GM18519 (cell line): ENCODE measurements at regions not wholly inside any gene's neighbourhood (a gene's known extent, or its start where the extent isn't known, plus 50 kb on each side); places are given as distances from the start of the nearest gene placed in this dataset.
A peak's percentile ranks its signal among the peaks of the same experiment; 100 is the strongest.
"Not testable (repeated sequence)": the region's sequence is repeated elsewhere in the genome, so short reads cannot be mapped to it uniquely, and the experiment has no call there.

Experiments used
- ATAC-seq: cut with Tn5 transposase; IDR thresholded peaks from one replicate; pipeline ENCODE4 v1.9.1; 2021; ENCODE audit warnings: mild to moderate bottlenecking, moderate library complexity; ENCODE audit not compliant: unreplicated experiment, low FRiP score

- ATAC-seq: no peak
These were observed 171.1 kb upstream of the CXCL13 start for GRCh38 chr4:77434299-77435092.

GRCh38 chr4:77437079-77437478 is 168.5 kb upstream of the CXCL13 start:
- no peak for ATAC-seq

- ATAC-seq: no peak
These were observed 167.1 kb upstream of the CXCL13 start for GRCh38 chr4:77438549-77438948.

- ATAC-seq: no peak
These were observed 161.7 kb upstream of the CXCL13 start for GRCh38 chr4:77443941-77444340.

GRCh38 chr4:77445823-77446222 is 159.8 kb upstream of the CXCL13 start:
- ATAC-seq: no peak

- no peak for ATAC-seq
These were observed 159.0 kb upstream of the CXCL13 start for GRCh38 chr4:77446601-77447000.

GRCh38 chr4:77449171-77449570 is 156.4 kb upstream of the CXCL13 start:
- no peak for ATAC-seq

GRCh38 chr4:77450006-77450405 is 155.6 kb upstream of the CXCL13 start:
- no peak for ATAC-seq

- no peak for ATAC-seq
These were observed 154.1 kb upstream of the CXCL13 start for GRCh38 chr4:77451530-77451929.

- not testable (repeated sequence) for ATAC-seq
These were observed 153.5 kb upstream of the CXCL13 start for GRCh38 chr4:77452117-77452516.

GRCh38 chr4:77453911-77454310 is 151.7 kb upstream of the CXCL13 start:
- ATAC-seq: no peak

- ATAC-seq: no peak
These were observed 150.8 kb upstream of the CXCL13 start for GRCh38 chr4:77454858-77455257.

- ATAC-seq: not testable (repeated sequence)
These were observed 141.5 kb upstream of the CXCL13 start for GRCh38 chr4:77464100-77464499.

GRCh38 chr4:77465271-77465670 is 140.3 kb upstream of the CXCL13 start:
- ATAC-seq: no peak

- ATAC-seq: no peak
These were observed 139.2 kb upstream of the CXCL13 start for GRCh38 chr4:77466430-77466829.

GRCh38 chr4:77471821-77472495 is 133.7 kb upstream of the CXCL13 start:
- no peak for ATAC-seq

GRCh38 chr4:77473509-77473908 is 132.1 kb upstream of the CXCL13 start:
- no peak for ATAC-seq

- ATAC-seq: no peak
These were observed 123.8 kb upstream of the CXCL13 start for GRCh38 chr4:77481856-77482255.

GRCh38 chr4:77488882-77489281 is 116.7 kb upstream of the CXCL13 start:
- ATAC-seq: no peak

- peak; percentile 53 for ATAC-seq
These were observed 112.4 kb upstream of the CXCL13 start for GRCh38 chr4:77493120-77493752.

GRCh38 chr4:77493829-77494551 is 111.6 kb upstream of the CXCL13 start:
- peak; percentile 23 for ATAC-seq
